Keratinocyte (primary cell): ENCODE measurements at regions not wholly inside any gene's neighbourhood (a gene's known extent, or its start where the extent isn't known, plus 50 kb on each side); places are given as distances from the start of the nearest gene placed in this dataset.

Source experiments
- DNase-seq: peaks from one replicate; pipeline ENCODE4 v3.0.0-alpha.2; 2011; ENCODE audit warnings: low read depth, missing footprints, low spot score
- FAIRE-seq: peaks from 2 replicates; lab custom pipeline; 2011; peaks lifted over from hg19 to GRCh38; lab: Jason Lieb, UNC
- H2AFZ ChIP-seq: 2 replicates; pipeline ENCODE4 v1.6.0; 2012; ENCODE audit warnings: low read length, control low read depth, inconsistent platforms; ENCODE audit not compliant: control insufficient read depth
- H3K27ac ChIP-seq: 2 replicates; pipeline ENCODE4 v1.5.1; 2011; ENCODE audit warnings: low read length; ENCODE audit not compliant: control insufficient read depth, insufficient read depth
- H3K27me3 ChIP-seq: 3 replicates; pipeline ENCODE4 v1.6.0; 2011; ENCODE audit warnings: low read length; ENCODE audit not compliant: control insufficient read depth, insufficient read depth; ENCODE audit errors: extremely low read depth
- H3K36me3 ChIP-seq, 2 experiments: 2 replicates in 1 of 2; 3 replicates in 1 of 2; pipeline ENCODE4 v1.5.1; 2011; ENCODE audit warnings: low read length in 2 of 2, mild to moderate bottlenecking in 1 of 2; ENCODE audit not compliant: control insufficient read depth in 2 of 2, insufficient read depth in 2 of 2; ENCODE audit errors: extremely low read depth in 1 of 2
- H3K4me1 ChIP-seq: 3 replicates; pipeline ENCODE4 v1.5.1; 2011; ENCODE audit warnings: low read length; ENCODE audit not compliant: control insufficient read depth, insufficient read depth; ENCODE audit errors: extremely low read depth
- H3K4me2 ChIP-seq: 3 replicates; pipeline ENCODE4 v1.6.0; 2011; ENCODE audit warnings: low read depth, low read length; ENCODE audit not compliant: control insufficient read depth, insufficient read depth; ENCODE audit errors: extremely low read depth
- H3K4me3 ChIP-seq, 3 experiments: fragments of 200-600 bp in 1 of 3; sonication (generic) in 1 of 3; 2 replicates in 2 of 3; 3 replicates in 1 of 3; pipeline ENCODE4 v1.5.1; 2011 to 2016; ENCODE audit warnings: low read length in 3 of 3, mild to moderate bottlenecking in 3 of 3, control low read depth in 2 of 3, inconsistent platforms in 1 of 3, low read depth in 1 of 3, mixed read lengths in 1 of 3, mixed run types in 1 of 3, moderate library complexity in 1 of 3; ENCODE audit not compliant: control insufficient read depth in 2 of 3, insufficient read depth in 2 of 3; ENCODE audit errors: extremely low read depth in 1 of 3
- H3K79me2 ChIP-seq: 2 replicates; pipeline ENCODE4 v1.6.0; 2012; ENCODE audit warnings: low read length; ENCODE audit not compliant: control insufficient read depth, insufficient read depth
- H3K9ac ChIP-seq: 3 replicates; pipeline ENCODE4 v1.6.0; 2011; ENCODE audit warnings: low read length; ENCODE audit not compliant: control insufficient read depth, insufficient read depth; ENCODE audit errors: extremely low read depth
- H3K9me1 ChIP-seq: 3 replicates; pipeline ENCODE4 v1.6.0; 2011; ENCODE audit warnings: low read length; ENCODE audit not compliant: control insufficient read depth, insufficient read depth; ENCODE audit errors: extremely low read depth
- H3K9me3 ChIP-seq: 2 replicates; pipeline ENCODE4 v1.5.1; 2012; ENCODE audit warnings: low read depth, low read length; ENCODE audit not compliant: control insufficient read depth
- H4K20me1 ChIP-seq: 3 replicates; pipeline ENCODE4 v1.6.0; 2011; ENCODE audit warnings: low read length; ENCODE audit not compliant: control insufficient read depth, insufficient read depth; ENCODE audit errors: extremely low read depth
- EZH2 ChIP-seq: IDR thresholded peaks from one replicate; pipeline ENCODE4 v1.6.1; 2012; ENCODE audit warnings: inconsistent platforms, mild to moderate bottlenecking, low read length, moderate library complexity
- dilution Hi-C: fragments of 300-500 bp; cut with MboI; formaldehyde crosslinking; loops from one replicate; pipeline ENCODE4 v1.7.0; 2020; ENCODE audit warnings: low sequenced_read_pairs; ENCODE audit not compliant: extremely low pct_ligation_motif_present
- TF ChIP-seq, protein P1 (sequence below), 3 experiments: IDR thresholded peaks in 1 of 3; conservative IDR thresholded peaks in 1 of 3; optimal IDR thresholded peaks in 1 of 3; 2 replicates in 2 of 3; 3 replicates in 1 of 3; pipeline versions ENCODE3 to v1.5.1; 2011; ENCODE audit warnings: low read length in 3 of 3, mild to moderate bottlenecking in 3 of 3, moderate library complexity in 2 of 3, control low read depth in 1 of 3, inconsistent platforms in 1 of 3; ENCODE audit not compliant: insufficient read depth in 2 of 3; ENCODE audit errors: extremely low read depth in 1 of 3

- TF ChIP-seq, protein P1, sequence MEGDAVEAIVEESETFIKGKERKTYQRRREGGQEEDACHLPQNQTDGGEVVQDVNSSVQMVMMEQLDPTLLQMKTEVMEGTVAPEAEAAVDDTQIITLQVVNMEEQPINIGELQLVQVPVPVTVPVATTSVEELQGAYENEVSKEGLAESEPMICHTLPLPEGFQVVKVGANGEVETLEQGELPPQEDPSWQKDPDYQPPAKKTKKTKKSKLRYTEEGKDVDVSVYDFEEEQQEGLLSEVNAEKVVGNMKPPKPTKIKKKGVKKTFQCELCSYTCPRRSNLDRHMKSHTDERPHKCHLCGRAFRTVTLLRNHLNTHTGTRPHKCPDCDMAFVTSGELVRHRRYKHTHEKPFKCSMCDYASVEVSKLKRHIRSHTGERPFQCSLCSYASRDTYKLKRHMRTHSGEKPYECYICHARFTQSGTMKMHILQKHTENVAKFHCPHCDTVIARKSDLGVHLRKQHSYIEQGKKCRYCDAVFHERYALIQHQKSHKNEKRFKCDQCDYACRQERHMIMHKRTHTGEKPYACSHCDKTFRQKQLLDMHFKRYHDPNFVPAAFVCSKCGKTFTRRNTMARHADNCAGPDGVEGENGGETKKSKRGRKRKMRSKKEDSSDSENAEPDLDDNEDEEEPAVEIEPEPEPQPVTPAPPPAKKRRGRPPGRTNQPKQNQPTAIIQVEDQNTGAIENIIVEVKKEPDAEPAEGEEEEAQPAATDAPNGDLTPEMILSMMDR (optimal IDR thresholded peaks at IDR 0.05 in 1 of 3, IDR thresholded peaks at IDR 0.05 in 1 of 3, conservative IDR thresholded peaks at IDR 0.05 in 1 of 3; ENCODE audit: extremely low read depth in 1 of 3, insufficient read depth in 2 of 3, low read length in 3 of 3) = no peak
- TF ChIP-seq EZH2 = no peak
- H3K27me3 ChIP-seq = no peaks in the 10 kb centered on the region
- FAIRE-seq (no peak), DNase-seq (no peak)
- H3K9me1 ChIP-seq = no peaks in the 10 kb centered on the region
- H3K36me3 ChIP-seq = no peaks in the 10 kb centered on the region
- H3K4me1 ChIP-seq = no peaks in the 10 kb centered on the region
- no peak overlapping the region for H2AFZ ChIP-seq
- no peak overlapping the region for H3K9ac ChIP-seq
- dilution Hi-C loops = no loop called here
- H3K27ac ChIP-seq = no peak overlapping the region
- H3K79me2 ChIP-seq = no peaks in the 10 kb centered on the region
- no peak overlapping the region for H3K4me3 ChIP-seq
- H3K9me3 ChIP-seq = no peaks in the 10 kb centered on the region
- no peaks in the 10 kb centered on the region for H4K20me1 ChIP-seq
- no peak overlapping the region for H3K4me2 ChIP-seq
Measured at GRCh38 chr3:73315706-73316105, 254.2 kb downstream of the EBLN2 start.

DNA sequence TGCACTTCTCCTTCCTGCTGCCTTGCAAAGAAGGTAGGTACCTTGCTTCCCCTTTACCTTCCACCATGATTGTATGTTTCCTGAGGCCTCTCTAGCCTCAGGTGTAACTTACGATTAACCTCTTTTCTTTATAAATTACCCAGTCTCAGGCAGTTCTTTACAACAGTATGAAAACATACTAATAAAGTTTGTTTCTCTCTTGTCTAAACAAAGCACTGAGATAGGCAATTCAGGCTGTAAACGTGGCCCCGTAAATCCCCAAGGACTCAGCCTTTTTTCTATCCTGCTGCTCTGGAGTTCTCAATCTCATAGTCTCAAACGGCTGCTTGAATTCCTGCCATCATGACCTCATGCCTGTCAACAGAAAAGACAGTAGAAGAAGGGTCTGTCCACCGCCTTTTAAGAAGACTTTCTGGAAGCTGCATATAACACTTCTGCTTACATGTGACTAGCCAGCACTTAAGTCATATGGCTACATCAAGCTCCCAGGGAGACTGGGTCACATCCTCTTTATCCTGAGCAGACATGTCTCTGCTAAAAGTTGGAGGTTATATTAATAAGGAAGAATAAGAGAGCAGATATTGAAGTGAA, 257.8 kb downstream of the EBLN2 start:
- Histone ChIP-seq H3K4me3 (no peak overlapping the region), H3K79me2 (no peaks in the 10 kb centered on the region), H3K9me3 (no peaks in the 10 kb centered on the region), H3K4me2 (no peak overlapping the region), H3K27ac (no peak overlapping the region), H3K9ac (no peak overlapping the region), H3K4me1 (no peaks in the 10 kb centered on the region), H3K36me3 (no peaks in the 10 kb centered on the region), H3K9me1 (no peaks in the 10 kb centered on the region), H2AFZ (no peak overlapping the region), H4K20me1 (no peaks in the 10 kb centered on the region), H3K27me3 (no peaks in the 10 kb centered on the region)
- dilution Hi-C loops = no loop called here
- no peak for DNase-seq
- no peak for FAIRE-seq
- TF ChIP-seq, protein P1 (optimal IDR thresholded peaks at IDR 0.05 in 1 of 3, IDR thresholded peaks at IDR 0.05 in 1 of 3, conservative IDR thresholded peaks at IDR 0.05 in 1 of 3; ENCODE audit: extremely low read depth in 1 of 3, insufficient read depth in 2 of 3, low read length in 3 of 3) = no peak
- TF ChIP-seq EZH2 = no peak
